DND-41 (cell line): ENCODE measurements at regions not wholly inside any gene's neighbourhood (a gene's known extent, or its start where the extent isn't known, plus 50 kb on each side); places are given as distances from the start of the nearest gene placed in this dataset.

ENCODE experiments used
- CTCF ChIP-seq: IDR thresholded peaks from 2 replicates; pipeline ENCODE4 v1.5.1; 2012; ENCODE audit warnings: borderline replicate concordance, low read length, moderate library complexity, mild to moderate bottlenecking; ENCODE audit not compliant: poor library complexity, severe bottlenecking; ENCODE audit errors: extremely low read depth
- EZH2 ChIP-seq: IDR thresholded peaks from 3 replicates; pipeline ENCODE4 v1.6.1; 2012; ENCODE audit warnings: borderline replicate concordance, low read depth, mild to moderate bottlenecking, moderate library complexity, low read length, inconsistent platforms; ENCODE audit not compliant: severe bottlenecking

GRCh38 chr5:165602529-165602928 lies 2097.1 kb downstream of the MAT2B start:
- no peak for TF ChIP-seq CTCF
- no peak for TF ChIP-seq EZH2
